Lower leg skin (tissue), 4 donors: ENCODE measurements at regions not wholly inside any gene's neighbourhood (a gene's known extent, or its start where the extent isn't known, plus 50 kb on each side); places are given as distances from the start of the nearest gene placed in this dataset.
"Not testable (repeated sequence)": the region's sequence is repeated elsewhere in the genome, so short reads cannot be mapped to it uniquely, and the experiment has no call there.

Experiments
- DNase-seq, 2 donors: peaks; one replicate each; pipeline ENCODE4 v3.0.0-alpha.2; 2019; ENCODE audit warnings: low spot score in 2 of 2
- H3K4me3 ChIP-seq: fragments of 200-600 bp; sonication (generic); 2 replicates; pipeline ENCODE4 v1.5.1; 2017; ENCODE audit warnings: mild to moderate bottlenecking, low read depth; ENCODE audit not compliant: poor library complexity, severe bottlenecking
- POLR2A ChIP-seq, 2 donors: fragments of 450-650 bp; IDR thresholded peaks; one replicate each; pipeline ENCODE4 v1.6.1; 2016 to 2017; ENCODE audit warnings: antibody characterized with exemption in 2 of 2, mild to moderate bottlenecking in 1 of 2, moderate library complexity in 1 of 2
- WGBS, 2 donors: methylation state at CpG; one replicate each; pipeline ENCODE4 v1.1.5; 2018; 5-methylcytosine and 5-hydroxymethylcytosine counted together
- intact Hi-C: fragments of 100-400 bp; cut with DNase I; formaldehyde crosslinking; loops from one replicate; pipeline ENCODE4 v1.15.0; 2023; ENCODE audit warnings: low total_unique reads
- TF ChIP-seq, protein P1 (sequence below), 3 donors: fragments of 450-650 bp; IDR thresholded peaks; one replicate each; pipeline ENCODE4 v1.5.1; 2016; ENCODE audit warnings: antibody characterized with exemption in 3 of 3, mild to moderate bottlenecking in 3 of 3, moderate library complexity in 2 of 3

DNA sequence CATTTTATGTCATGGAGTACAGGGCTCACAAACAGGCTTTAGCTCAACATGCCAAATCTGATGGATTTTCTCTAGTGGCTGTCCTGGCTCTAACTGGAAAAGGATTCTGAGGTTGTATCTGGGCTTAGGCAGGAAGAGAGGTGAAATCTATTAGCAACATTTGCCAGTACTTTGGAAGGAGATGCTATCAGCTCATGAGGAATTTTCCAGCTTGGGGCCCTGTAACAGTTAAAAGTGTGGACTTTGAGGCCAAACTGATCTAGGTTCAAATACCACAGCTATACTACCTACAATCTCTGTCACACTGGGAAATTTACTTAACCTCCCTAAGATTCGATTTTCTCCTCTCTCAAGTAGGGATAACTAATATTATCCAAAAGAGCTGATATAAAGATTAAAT lies 119.0 kb upstream of the HCCS start:
- 59 to 100% methylated on average over 1 of the region's 1 CpG for whole genome bisulfite sequencing, 2 donors
- TF ChIP-seq POLR2A (IDR thresholded peaks at IDR 0.05) = no peak
- TF ChIP-seq, protein P1, sequence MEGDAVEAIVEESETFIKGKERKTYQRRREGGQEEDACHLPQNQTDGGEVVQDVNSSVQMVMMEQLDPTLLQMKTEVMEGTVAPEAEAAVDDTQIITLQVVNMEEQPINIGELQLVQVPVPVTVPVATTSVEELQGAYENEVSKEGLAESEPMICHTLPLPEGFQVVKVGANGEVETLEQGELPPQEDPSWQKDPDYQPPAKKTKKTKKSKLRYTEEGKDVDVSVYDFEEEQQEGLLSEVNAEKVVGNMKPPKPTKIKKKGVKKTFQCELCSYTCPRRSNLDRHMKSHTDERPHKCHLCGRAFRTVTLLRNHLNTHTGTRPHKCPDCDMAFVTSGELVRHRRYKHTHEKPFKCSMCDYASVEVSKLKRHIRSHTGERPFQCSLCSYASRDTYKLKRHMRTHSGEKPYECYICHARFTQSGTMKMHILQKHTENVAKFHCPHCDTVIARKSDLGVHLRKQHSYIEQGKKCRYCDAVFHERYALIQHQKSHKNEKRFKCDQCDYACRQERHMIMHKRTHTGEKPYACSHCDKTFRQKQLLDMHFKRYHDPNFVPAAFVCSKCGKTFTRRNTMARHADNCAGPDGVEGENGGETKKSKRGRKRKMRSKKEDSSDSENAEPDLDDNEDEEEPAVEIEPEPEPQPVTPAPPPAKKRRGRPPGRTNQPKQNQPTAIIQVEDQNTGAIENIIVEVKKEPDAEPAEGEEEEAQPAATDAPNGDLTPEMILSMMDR (IDR thresholded peaks at IDR 0.05) = no peak
- intact Hi-C loops = no loop called here
- DNase-seq = no peak
- H3K4me3 ChIP-seq = no peak overlapping the region

GRCh38 chrX:11007076-11007475 lies 104.1 kb upstream of the HCCS start:
- WGBS, 2 donors = 82 to 87% methylated on average over 2 to 9 of the region's 9 CpGs
- intact Hi-C loops, H3K4me3 ChIP-seq, DNase-seq: not testable (repeated sequence)

DNA sequence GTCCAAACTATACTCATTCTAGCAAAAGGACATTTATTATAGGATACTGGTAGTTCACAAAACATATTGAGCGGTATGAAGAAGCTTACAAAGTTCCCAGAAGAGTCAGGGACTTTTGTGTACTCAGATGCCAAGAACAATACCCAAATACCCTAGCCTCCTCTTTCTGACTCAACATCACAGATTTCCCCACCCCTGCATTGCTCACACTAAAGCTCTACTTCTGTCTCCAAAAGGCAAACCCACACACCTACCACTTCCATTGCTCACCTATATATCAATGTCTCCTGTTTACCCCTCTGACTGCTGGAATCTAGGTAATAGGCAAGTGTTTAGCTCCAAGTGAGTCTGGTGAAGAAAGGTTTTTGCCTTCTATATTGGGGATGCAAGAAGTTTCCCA lies 100.7 kb upstream of the HCCS start:
- no peak for DNase-seq
- TF ChIP-seq, protein P1 (IDR thresholded peaks at IDR 0.05) = no peak
- TF ChIP-seq POLR2A (IDR thresholded peaks at IDR 0.05) = no peak
- 72 to 94% methylated on average over 1 of the region's 1 CpG for WGBS, 2 donors
- intact Hi-C loops = no loop called here
- H3K4me3 ChIP-seq = no peak overlapping the region

- no peak for DNase-seq
- H3K4me3 ChIP-seq = no peak overlapping the region
- 28 to 50% methylated on average over 1 of the region's 1 CpG for WGBS, 2 donors
- TF ChIP-seq POLR2A (IDR thresholded peaks at IDR 0.05) = no peak
- TF ChIP-seq, protein P1 (IDR thresholded peaks at IDR 0.05) = no peak
- intact Hi-C loops = no loop called here
Observed at GRCh38 chrX:11016728-11017127, 94.4 kb upstream of the HCCS start.

GRCh38 chrX:11022588-11022987 lies 88.5 kb upstream of the HCCS start:
- intact Hi-C loops, H3K4me3 ChIP-seq, DNase-seq: not testable (repeated sequence)

DNA sequence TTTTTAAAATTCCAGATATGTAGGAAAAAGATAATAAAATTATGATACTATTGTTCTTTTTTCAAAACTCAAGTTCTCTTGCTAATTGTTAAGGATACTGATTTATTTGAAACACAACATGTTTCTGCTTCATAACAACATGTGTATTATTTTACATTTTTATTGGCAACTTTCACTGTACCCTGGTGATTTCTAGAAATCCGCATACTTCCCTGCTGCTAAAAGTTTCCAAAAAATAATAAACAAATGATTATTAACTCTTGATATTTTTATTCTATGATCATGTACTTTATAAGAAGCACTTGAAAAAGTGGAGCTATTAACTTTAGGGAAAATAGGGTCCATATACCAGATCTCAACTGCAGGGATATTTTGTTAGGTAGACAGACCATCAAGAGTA lies 71.2 kb upstream of the HCCS start:
- DNase-seq = no peak
- TF ChIP-seq, protein P1 (IDR thresholded peaks at IDR 0.05) = no peak
- TF ChIP-seq POLR2A (IDR thresholded peaks at IDR 0.05) = no peak
- no peak overlapping the region for H3K4me3 ChIP-seq
- intact Hi-C loops = no loop called here
- WGBS, 2 donors = 64 to 66% methylated on average over 1 of the region's 1 CpG

DNA sequence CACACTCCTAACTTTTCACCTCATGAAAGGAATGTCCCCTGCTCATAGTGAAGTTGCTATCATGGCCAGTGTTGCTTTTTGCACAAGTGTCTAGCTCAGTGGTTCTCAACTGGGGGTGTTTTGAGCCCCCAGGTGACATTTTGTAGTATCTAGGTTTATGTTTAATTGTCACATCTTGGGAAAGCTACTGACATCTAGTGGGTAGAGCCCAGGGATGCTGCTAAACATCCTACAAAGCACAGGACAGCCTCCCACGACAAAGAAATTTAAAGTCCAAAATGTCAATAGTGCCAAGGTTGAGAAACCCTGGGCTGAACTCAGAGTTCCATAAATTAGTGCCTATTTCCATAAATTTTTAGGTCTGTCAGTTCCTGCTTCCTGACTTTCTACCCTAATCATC lies 70.7 kb upstream of the HCCS start:
- no peak for DNase-seq
- H3K4me3 ChIP-seq = no peak overlapping the region
- intact Hi-C loops = no loop called here
- TF ChIP-seq, protein P1 (IDR thresholded peaks at IDR 0.05) = no peak
- no peak for TF ChIP-seq POLR2A (IDR thresholded peaks at IDR 0.05)
- 55 to 75% methylated on average over 1 of the region's 1 CpG for WGBS, 2 donors
